GM21447 (cell line): ENCODE measurements at regions not wholly inside any gene's neighbourhood (a gene's known extent, or its start where the extent isn't known, plus 50 kb on each side); places are given as distances from the start of the nearest gene placed in this dataset.
"Not testable (repeated sequence)": the region's sequence is repeated elsewhere in the genome, so short reads cannot be mapped to it uniquely, and the experiment has no call there.

ENCODE experiments used
- ATAC-seq: cut with Tn5 transposase; IDR thresholded peaks from one replicate; pipeline ENCODE4 v1.9.1; 2021; ENCODE audit not compliant: unreplicated experiment

GRCh38 chr21:19031953-19032352 is 628.4 kb upstream of the TMPRSS15 start:
- no peak for ATAC-seq

GRCh38 chr21:19034041-19034440 is 630.5 kb upstream of the TMPRSS15 start:
- no peak for ATAC-seq

DNA sequence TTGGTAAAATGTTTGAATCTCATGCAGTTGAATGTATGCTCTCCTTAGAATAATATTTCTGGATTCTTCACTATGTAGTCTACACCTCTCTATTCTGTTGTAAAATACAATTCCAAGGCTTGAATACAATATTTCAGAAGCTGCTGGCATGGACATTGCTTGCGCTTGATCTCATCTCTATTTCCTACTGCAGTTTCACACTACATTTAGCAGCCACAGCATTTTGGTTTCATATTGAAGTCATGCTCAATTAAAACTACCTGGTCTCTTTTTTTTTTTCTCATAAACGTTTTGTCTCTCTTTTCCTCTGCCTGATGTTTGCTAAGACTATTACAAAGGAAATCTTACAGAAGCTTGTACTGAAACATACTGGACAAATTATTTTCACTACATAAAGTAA is 631.0 kb upstream of the TMPRSS15 start:
- no peak for ATAC-seq

- ATAC-seq = no peak
These were observed 642.3 kb upstream of the TMPRSS15 start for GRCh38 chr21:19045876-19046275.

GRCh38 chr21:19048098-19048672 is 644.6 kb upstream of the TMPRSS15 start:
- no peak for ATAC-seq

GRCh38 chr21:19049567-19049966 is 646.0 kb upstream of the TMPRSS15 start:
- no peak for ATAC-seq

DNA sequence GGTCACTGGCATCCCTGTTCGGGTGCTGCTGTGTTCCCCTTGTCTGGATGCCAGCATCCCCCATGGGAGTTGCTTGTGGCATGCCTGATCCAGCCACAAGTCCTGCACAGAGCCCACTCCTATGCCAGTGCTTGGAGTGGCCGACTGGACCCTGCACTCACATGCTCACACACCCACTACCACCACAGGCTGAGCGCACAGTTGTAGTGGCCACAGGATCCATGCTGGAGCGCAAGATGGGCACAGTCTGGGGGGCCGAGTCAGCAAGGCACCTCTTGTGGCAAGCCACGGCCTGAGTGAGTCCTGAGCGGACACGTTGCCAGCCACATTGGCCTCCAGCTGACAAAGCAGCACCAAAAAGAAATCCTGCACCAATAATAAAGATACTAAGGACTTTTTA is 661.6 kb upstream of the TMPRSS15 start:
- ATAC-seq = no peak

- no peak for ATAC-seq
These were observed 672.4 kb upstream of the TMPRSS15 start for GRCh38 chr21:19076031-19076430.

- no peak for ATAC-seq
These were observed 706.1 kb upstream of the TMPRSS15 start for GRCh38 chr21:19109694-19110093.

DNA sequence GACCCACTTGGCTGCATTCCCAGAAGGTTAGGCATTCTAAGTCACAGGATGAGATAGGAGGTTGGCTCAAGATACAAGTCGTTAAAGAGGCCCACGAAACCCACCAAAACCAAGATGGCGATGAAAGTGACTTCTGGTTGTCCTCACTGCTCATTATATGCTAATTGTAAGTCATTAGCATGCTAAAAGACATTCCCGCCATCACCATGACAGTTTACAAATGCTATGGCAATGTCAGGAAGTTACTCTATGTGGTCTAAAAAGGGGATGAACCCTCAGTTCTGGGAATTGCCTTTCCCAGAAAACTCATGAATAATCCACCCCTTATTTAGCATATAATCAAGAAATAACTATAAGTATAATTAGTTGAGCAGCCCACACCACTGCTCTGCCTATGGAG is 715.7 kb upstream of the TMPRSS15 start:
- ATAC-seq = not testable (repeated sequence)

GRCh38 chr21:19120591-19120990 is 717.0 kb upstream of the TMPRSS15 start:
- no peak for ATAC-seq

GRCh38 chr21:19122356-19122755 is 718.8 kb upstream of the TMPRSS15 start:
- no peak for ATAC-seq

DNA sequence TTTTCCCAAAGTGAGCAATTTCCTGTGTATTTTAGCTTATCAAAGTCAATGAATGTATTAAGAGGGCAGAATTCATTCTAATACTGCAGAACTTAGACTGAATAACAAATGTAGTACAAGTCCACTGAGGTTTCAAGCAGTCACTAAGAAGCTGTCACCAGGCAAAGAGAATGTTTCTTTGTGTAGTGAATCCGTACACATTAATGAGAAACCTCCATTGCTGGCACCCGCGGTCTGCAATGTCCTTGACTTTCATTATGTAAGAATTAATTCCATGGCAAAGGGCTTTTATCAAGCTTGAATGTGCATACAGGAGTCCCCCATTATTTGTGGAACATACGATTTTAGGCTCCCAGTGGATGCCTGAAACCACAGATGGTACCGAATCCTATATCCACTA is 719.5 kb upstream of the TMPRSS15 start:
- ATAC-seq = no peak

GRCh38 chr21:19123525-19123924 is 719.9 kb upstream of the TMPRSS15 start:
- no peak for ATAC-seq

DNA sequence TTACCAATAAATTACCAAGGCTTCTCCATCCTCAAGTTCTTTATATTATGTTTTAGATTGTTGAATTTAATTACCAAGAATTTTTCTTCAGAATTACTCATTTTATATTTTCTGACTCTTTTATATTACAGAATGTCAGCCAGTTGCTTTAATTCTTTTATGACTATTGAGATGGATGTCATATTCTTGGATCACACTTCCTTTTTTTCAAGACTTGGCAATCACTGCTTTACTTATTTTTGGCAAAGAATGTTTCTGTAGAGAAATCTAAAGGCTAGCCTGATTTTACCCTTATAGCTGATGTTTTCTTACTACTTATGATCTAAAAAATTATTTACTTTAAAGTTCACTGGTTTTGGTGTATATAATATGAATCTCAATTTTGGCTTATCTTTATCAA is 721.1 kb upstream of the TMPRSS15 start:
- ATAC-seq = no peak

DNA sequence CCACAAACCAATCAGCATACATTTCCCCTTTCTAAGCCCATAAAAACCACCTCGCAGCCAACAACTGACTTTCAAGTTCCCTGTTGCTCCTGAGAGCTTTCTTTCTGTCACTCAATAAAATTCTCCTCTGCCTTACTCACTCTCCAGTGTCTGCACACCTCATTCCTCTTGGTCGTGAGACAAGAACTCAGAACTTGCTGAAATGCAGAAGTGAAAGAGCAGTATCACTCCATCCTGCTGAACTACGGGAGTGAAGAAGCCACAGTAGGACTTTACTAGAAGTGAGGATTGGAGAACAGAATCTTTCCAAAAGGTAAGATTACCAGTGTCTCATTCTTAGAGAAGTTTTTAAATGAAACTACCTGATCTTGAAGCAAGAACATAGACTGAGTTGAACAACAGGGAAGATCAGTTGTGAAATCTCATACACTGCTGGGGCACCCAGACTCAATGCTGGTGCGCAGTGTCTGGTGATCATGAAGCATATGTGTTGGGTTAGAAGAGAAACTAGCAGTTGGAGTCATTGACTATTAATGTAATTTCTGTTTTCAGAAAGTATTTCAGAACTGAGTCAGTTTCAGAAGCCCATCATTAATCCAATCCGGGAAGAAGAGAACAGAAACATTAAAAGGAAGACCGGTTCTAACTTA is 726.9 kb upstream of the TMPRSS15 start:
- ATAC-seq = no peak

GRCh38 chr21:19141511-19141910 is 737.9 kb upstream of the TMPRSS15 start:
- ATAC-seq = no peak

DNA sequence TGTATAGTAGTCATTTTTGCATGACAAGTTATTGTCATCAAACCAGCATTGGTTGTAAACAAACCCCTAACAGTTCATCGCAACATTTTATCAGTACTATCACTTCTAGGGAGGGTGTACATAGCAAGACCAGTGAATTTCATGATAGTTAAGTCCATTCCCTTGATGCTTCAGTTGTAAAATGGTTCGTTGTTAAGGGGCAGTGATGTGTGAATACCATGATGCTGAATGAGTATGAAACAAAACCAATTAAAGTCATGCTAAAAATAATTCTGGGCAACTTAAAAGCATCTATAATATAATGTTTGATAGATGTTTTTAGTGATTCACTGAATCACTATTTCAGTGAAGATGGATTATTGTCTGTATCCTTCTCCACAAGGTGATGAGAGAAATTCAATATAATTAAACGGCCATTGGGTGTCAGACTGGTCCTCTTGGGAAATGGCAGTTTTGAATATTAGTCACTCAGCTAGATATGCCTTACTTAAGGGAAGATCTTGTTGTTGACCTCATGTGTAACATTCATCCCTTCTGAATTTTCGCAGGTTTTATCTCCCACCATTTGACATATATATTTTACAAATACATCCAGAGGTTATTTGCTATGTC is 742.2 kb upstream of the TMPRSS15 start:
- no peak for ATAC-seq

- ATAC-seq = no peak
These were observed 744.5 kb upstream of the TMPRSS15 start for GRCh38 chr21:19148056-19148455.

DNA sequence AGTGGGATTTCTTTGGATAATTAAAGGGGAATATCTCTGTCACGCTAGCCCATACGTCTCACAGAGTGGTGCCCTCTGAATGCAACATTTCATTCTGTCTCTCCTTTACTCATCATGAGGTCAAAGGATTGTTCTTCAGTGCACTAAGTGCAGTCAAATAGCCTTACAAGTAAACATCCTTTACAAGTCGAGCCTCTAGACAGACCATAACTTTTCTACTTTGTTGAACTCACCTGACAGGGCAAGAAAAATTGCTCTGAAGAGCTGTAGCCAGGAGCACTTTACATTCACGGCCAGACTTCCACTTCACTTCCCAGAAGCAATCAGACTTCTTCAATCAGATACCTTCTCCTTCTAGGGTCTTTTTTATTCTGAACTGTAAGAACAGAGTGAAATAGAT is 768.0 kb upstream of the TMPRSS15 start:
- ATAC-seq = no peak

DNA sequence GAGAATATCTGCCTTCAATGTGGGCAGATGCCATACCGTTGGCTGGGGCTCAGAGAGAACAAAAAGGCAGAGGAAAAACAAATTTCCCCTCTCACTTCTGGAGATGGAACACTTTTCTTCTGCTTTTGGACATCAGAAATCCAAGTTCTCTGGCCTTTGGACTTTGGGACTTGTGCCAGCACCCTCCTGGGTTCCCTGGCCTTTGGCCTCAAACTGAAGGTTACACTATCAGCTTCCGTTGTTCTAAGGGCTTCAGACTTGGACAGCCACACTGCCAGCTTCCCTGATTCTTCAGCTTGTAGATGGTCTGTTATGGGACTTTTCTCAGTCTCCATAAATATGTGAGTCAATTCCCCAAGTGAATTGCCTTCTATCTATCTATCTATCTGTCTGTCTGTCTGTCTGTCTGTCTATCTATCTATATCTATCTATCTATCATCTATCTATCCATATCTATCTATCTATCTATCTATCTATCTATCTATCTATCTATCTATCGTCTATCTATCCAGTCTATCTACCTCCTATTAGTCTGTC is 778.1 kb upstream of the TMPRSS15 start:
- no peak for ATAC-seq

- no peak for ATAC-seq
These were observed 794.4 kb upstream of the TMPRSS15 start for GRCh38 chr21:19197950-19198349.
